ENCODE measurements at regions not wholly inside any gene's neighbourhood (a gene's known extent, or its start where the extent isn't known, plus 50 kb on each side); places are given as distances from the start of the nearest gene placed in this dataset.

DNA sequence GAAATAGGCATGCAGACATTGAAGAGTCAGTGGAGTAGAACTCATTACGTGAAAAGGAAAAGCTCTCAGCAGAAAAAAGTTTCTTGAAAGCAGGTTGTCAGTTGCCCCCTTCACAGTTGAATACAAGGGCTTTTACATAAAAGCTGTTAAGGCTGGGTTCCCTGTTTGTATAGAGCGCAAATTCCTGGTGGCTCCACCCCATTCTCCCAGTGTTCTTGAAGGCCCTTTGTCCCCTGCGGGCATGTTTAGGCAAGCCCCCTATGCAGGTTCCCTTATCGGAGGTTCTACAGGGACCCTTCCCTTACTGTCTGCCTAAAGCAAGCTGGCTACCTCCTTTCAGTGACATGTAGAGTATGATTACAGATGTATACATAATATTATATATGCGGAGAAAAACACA is 497.2 kb upstream of the SYT4 start:
- 90 to 91% methylated on average over 5 of the region's 5 CpGs for WGBS, 2 donors
- H3K9ac ChIP-seq (ENCODE audit: insufficient read depth in 1 of 2, low read length in 2 of 2), result no peak overlapping the region
- H3K4me3 ChIP-seq, result no peak overlapping the region
- TF ChIP-seq, protein P1, sequence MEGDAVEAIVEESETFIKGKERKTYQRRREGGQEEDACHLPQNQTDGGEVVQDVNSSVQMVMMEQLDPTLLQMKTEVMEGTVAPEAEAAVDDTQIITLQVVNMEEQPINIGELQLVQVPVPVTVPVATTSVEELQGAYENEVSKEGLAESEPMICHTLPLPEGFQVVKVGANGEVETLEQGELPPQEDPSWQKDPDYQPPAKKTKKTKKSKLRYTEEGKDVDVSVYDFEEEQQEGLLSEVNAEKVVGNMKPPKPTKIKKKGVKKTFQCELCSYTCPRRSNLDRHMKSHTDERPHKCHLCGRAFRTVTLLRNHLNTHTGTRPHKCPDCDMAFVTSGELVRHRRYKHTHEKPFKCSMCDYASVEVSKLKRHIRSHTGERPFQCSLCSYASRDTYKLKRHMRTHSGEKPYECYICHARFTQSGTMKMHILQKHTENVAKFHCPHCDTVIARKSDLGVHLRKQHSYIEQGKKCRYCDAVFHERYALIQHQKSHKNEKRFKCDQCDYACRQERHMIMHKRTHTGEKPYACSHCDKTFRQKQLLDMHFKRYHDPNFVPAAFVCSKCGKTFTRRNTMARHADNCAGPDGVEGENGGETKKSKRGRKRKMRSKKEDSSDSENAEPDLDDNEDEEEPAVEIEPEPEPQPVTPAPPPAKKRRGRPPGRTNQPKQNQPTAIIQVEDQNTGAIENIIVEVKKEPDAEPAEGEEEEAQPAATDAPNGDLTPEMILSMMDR (IDR thresholded peaks at IDR 0.05; ENCODE audit: control extremely low read depth, extremely low read depth), result no peak
- DNase-seq (no peak), ATAC-seq (ENCODE audit: insufficient read depth, low FRiP score) (no peak)
- no peaks in the 10 kb centered on the region for H3K27me3 ChIP-seq (ENCODE audit: control insufficient read depth in 3 of 3, insufficient read depth in 3 of 3, low read length in 2 of 3)
- no peak overlapping the region for H3K27ac ChIP-seq (ENCODE audit: low read depth in 1 of 2, low read length in 1 of 2)
- H3K4me1 ChIP-seq (ENCODE audit: control insufficient read depth in 5 of 5, insufficient read depth in 5 of 5, low read length in 5 of 5), result peaks cover 0 to 41% (median 10%) of the 10 kb centered on the region in 5 donors
- no peaks in the 10 kb centered on the region for H3K9me3 ChIP-seq (ENCODE audit: control insufficient read depth in 4 of 4, insufficient read depth in 3 of 4, low read length in 3 of 4)
- H3K36me3 ChIP-seq (ENCODE audit: control insufficient read depth in 4 of 4, insufficient read depth in 4 of 4, low read length in 4 of 4), result no peaks in the 10 kb centered on the region

DNA sequence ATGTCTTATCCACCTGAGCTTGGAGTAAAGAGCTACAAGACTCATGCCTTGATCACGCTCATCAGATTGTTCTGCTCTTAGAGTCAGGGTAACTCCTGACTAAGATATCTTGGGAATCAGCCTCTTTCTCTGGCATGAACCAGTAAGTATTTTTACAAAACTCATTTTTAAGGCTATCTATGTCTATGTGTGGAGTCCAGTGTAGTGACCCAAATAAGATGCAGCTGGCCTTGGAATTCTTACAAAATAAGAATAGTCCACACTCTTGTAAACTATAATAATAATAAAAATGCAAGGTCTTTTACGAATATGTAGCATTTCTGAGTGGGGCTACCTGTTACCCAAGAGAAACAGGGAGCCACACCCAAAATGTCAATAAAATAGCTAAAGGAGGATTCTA is 498.3 kb upstream of the SYT4 start:
- TF ChIP-seq, protein P1 (IDR thresholded peaks at IDR 0.05; ENCODE audit: control extremely low read depth, extremely low read depth), result no peak
- H3K27ac ChIP-seq (ENCODE audit: low read depth in 1 of 2, low read length in 1 of 2), result no peak overlapping the region
- H3K9me3 ChIP-seq (ENCODE audit: control insufficient read depth in 4 of 4, insufficient read depth in 3 of 4, low read length in 3 of 4), result no peaks in the 10 kb centered on the region
- H3K9ac ChIP-seq (ENCODE audit: insufficient read depth in 1 of 2, low read length in 2 of 2), result no peak overlapping the region
- no peak for ATAC-seq (ENCODE audit: insufficient read depth, low FRiP score)
- peak in 2 of 3 donors; percentile 25 to 78 for DNase-seq
- H3K4me1 ChIP-seq (ENCODE audit: control insufficient read depth in 5 of 5, insufficient read depth in 5 of 5, low read length in 5 of 5), result peaks cover 0 to 41% (median 10%) of the 10 kb centered on the region in 5 donors
- WGBS, 2 donors, result 76 to 92% methylated on average over 2 of the region's 2 CpGs
- no peaks in the 10 kb centered on the region for H3K36me3 ChIP-seq (ENCODE audit: control insufficient read depth in 4 of 4, insufficient read depth in 4 of 4, low read length in 4 of 4)
- H3K27me3 ChIP-seq (ENCODE audit: control insufficient read depth in 3 of 3, insufficient read depth in 3 of 3, low read length in 2 of 3), result no peaks in the 10 kb centered on the region
- no peak overlapping the region for H3K4me3 ChIP-seq

DNA sequence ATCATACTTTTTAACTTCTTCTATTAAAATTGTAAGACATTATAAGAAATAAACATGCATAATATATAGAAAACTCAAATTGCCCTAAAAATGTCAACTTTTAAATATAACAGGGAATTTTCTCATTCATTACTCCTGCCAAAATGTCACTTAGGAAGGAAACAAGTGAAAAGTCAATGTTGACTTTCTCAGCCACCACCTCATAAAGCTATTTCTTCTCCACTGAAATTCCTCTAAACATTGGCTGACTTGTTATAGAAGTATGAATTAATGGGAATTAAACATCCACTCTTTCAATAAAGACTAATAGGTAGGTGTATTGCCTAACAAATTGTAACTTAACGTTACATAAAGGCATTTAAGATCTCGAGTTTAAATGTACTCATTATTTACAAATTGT is 499.7 kb upstream of the SYT4 start:
- peaks cover 0 to 41% (median 10%) of the 10 kb centered on the region in 5 donors for H3K4me1 ChIP-seq (ENCODE audit: control insufficient read depth in 5 of 5, insufficient read depth in 5 of 5, low read length in 5 of 5)
- 49 to 72% methylated on average over 2 of the region's 2 CpGs for WGBS, 2 donors
- H3K9ac ChIP-seq (ENCODE audit: insufficient read depth in 1 of 2, low read length in 2 of 2), result no peak overlapping the region
- H3K4me3 ChIP-seq, result no peak overlapping the region
- TF ChIP-seq, protein P1 (IDR thresholded peaks at IDR 0.05; ENCODE audit: control extremely low read depth, extremely low read depth), result no peak
- H3K27me3 ChIP-seq (ENCODE audit: control insufficient read depth in 3 of 3, insufficient read depth in 3 of 3, low read length in 2 of 3), result no peaks in the 10 kb centered on the region
- no peak for ATAC-seq (ENCODE audit: insufficient read depth, low FRiP score)
- no peak overlapping the region for H3K27ac ChIP-seq (ENCODE audit: low read depth in 1 of 2, low read length in 1 of 2)
- H3K9me3 ChIP-seq (ENCODE audit: control insufficient read depth in 4 of 4, insufficient read depth in 3 of 4, low read length in 3 of 4), result no peaks in the 10 kb centered on the region
- DNase-seq, result peak in 2 of 3 donors; percentile 8 to 82
- no peaks in the 10 kb centered on the region for H3K36me3 ChIP-seq (ENCODE audit: control insufficient read depth in 4 of 4, insufficient read depth in 4 of 4, low read length in 4 of 4)

DNA sequence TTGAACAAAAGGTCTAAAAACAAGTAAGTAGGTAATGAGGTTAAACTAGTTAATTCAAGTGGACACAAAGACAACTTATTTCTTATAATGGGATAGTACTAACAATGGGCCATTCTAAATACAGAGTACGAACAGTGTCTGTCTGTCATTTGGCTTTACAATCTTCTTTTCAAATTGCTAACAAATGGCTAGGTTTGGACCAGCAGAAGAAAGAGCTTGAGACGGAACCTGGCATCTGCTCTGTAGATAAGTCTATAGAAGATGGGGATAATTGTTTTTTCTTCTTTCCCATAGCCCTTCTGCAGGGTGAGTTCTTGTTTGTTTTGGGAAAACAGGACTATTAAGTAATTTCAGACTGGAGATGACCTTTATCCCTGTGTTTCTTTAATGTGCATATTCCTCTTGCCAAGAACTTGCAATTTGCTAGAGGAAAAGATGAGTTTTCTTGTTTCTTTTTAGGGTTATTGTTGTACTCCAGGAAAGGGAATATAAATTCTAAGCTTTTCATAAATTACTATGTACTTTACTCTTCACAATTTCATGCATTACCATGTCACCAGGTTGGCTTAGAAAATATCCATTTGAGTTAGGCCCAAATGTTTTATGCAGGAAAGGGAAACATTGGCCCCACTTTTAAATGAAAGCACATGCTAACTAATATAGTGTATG is 500.5 kb upstream of the SYT4 start:
- Histone ChIP-seq H3K27me3 (ENCODE audit: control insufficient read depth in 3 of 3, insufficient read depth in 3 of 3, low read length in 2 of 3) (no peaks in the 10 kb centered on the region), H3K9ac (ENCODE audit: insufficient read depth in 1 of 2, low read length in 2 of 2) (no peak overlapping the region), H3K4me1 (ENCODE audit: control insufficient read depth in 5 of 5, insufficient read depth in 5 of 5, low read length in 5 of 5) (peaks cover 0 to 41% (median 10%) of the 10 kb centered on the region in 5 donors), H3K9me3 (ENCODE audit: control insufficient read depth in 4 of 4, insufficient read depth in 3 of 4, low read length in 3 of 4) (no peaks in the 10 kb centered on the region), H3K36me3 (ENCODE audit: control insufficient read depth in 4 of 4, insufficient read depth in 4 of 4, low read length in 4 of 4) (no peaks in the 10 kb centered on the region), H3K27ac (ENCODE audit: low read depth in 1 of 2, low read length in 1 of 2) (no peak overlapping the region), H3K4me3 (no peak overlapping the region)
- DNase-seq (peak in 2 of 3 donors; percentile 11 to 57), ATAC-seq (ENCODE audit: insufficient read depth, low FRiP score) (no peak)
- WGBS, 2 donors, result 88 to 91% methylated on average over 2 of the region's 2 CpGs
- TF ChIP-seq, protein P1 (IDR thresholded peaks at IDR 0.05; ENCODE audit: control extremely low read depth, extremely low read depth), result no peak

All from lung (tissue), 11 donors.